Psoas muscle (tissue), 7 donors: ENCODE measurements at regions not wholly inside any gene's neighbourhood (a gene's known extent, or its start where the extent isn't known, plus 50 kb on each side); places are given as distances from the start of the nearest gene placed in this dataset.

ENCODE experiments used
- ATAC-seq, 4 donors: fragments of 200-7000 bp; cut with Tn5 transposase; one replicate each; pipeline ENCODE4 v1.9.1; 2020; ENCODE audit warnings: moderate library complexity in 3 of 4, mild to moderate bottlenecking in 2 of 4
- DNase-seq, 2 donors: peaks; one replicate each; pipeline ENCODE4 v3.0.0-alpha.2; 2020
- H3K27ac ChIP-seq: fragments of 200-600 bp; one replicate; pipeline ENCODE4 v1.8.0; 2022
- H3K27me3 ChIP-seq, 3 donors: fragments of 200-600 bp in 1 of 3; one replicate each; pipeline versions ENCODE4 v1.6.1 to v1.8.0; 2013 to 2022; ENCODE audit warnings: low read length in 2 of 3, mild to moderate bottlenecking in 2 of 3, moderate library complexity in 1 of 3; ENCODE audit not compliant: insufficient read depth in 3 of 3
- H3K36me3 ChIP-seq, 2 donors: fragments of 200-600 bp in 1 of 2; one replicate each; pipeline versions ENCODE4 v1.6.1 to v1.8.0; 2013 to 2022; ENCODE audit warnings: low read depth in 1 of 2, mild to moderate bottlenecking in 1 of 2, moderate library complexity in 1 of 2; ENCODE audit not compliant: insufficient read depth in 1 of 2
- H3K4me1 ChIP-seq: fragments of 200-600 bp; one replicate; pipeline ENCODE4 v1.8.0; 2022
- H3K4me3 ChIP-seq: fragments of 200-600 bp; one replicate; pipeline ENCODE4 v1.8.0; 2022; ENCODE audit warnings: mild to moderate bottlenecking
- H3K9me3 ChIP-seq: fragments of 200-600 bp; one replicate; pipeline ENCODE4 v1.8.0; 2022
- WGBS, 3 donors: extraction: QIAGEN DNeasy Blood & Tissue Kit; methylation state at CpG; one replicate each; pipeline versions ENCODE4 v1.1.6 to v1.1.7; 2013; 5-methylcytosine and 5-hydroxymethylcytosine counted together
- intact Hi-C, 2 donors: fragments of 100-400 bp; cut with DNase I; formaldehyde crosslinking; loops; one replicate each; pipeline versions ENCODE4 v1.11.0 to v1.14.2; 2022
- TF ChIP-seq, protein P1 (sequence below): fragments of 200-600 bp; IDR thresholded peaks from one replicate; pipeline ENCODE4 v1.8.0; 2022; ENCODE audit warnings: antibody characterized with exemption
- donor health status: healthy with polysubstance abuse.
- donor health status: DM: no; HTN: no; CAD: no; lungs with moderate emphysema.
- donor health status: Bipolar disorder and iron deficiency.
- donor health status: healthy.
- donor health status: DM: yes; HTN: yes; CAD: no.
- donor health status: DM: no; HTN: no; CAD: no.
- donor health status: DM: yes; HTN: yes; CAD: no.

DNA sequence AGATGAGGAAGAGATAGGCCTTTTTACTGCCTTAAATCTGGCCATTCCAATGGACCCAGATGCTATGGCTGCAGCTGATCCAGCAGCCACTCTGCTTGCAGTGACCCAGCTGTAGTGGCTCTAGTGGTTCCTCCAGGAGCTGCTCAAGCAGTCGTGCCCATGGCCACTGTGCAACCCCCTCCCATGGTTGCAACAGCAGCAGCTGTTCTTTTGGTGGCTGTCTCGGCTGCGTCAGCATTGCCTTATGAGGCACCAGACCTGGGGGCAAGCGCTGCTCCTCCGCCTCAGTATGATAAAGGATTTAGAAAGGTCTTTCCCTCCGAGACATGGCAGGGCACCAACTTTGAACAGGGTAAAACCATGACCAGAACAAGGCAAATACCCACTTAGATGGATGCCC, 384.9 kb upstream of the DCC start:
- DNase-seq (no peak), ATAC-seq (no peak)
- Histone ChIP-seq H3K27me3 (no peaks in the 10 kb centered on the region), H3K27ac (no peak overlapping the region), H3K4me1 (no peaks in the 10 kb centered on the region), H3K36me3 (no peaks in the 10 kb centered on the region), H3K4me3 (no peak overlapping the region), H3K9me3 (no peaks in the 10 kb centered on the region)
- WGBS, 3 donors, result 69 to 77% (median 74%) methylated on average over 6 of the region's 6 CpGs
- TF ChIP-seq, protein P1, sequence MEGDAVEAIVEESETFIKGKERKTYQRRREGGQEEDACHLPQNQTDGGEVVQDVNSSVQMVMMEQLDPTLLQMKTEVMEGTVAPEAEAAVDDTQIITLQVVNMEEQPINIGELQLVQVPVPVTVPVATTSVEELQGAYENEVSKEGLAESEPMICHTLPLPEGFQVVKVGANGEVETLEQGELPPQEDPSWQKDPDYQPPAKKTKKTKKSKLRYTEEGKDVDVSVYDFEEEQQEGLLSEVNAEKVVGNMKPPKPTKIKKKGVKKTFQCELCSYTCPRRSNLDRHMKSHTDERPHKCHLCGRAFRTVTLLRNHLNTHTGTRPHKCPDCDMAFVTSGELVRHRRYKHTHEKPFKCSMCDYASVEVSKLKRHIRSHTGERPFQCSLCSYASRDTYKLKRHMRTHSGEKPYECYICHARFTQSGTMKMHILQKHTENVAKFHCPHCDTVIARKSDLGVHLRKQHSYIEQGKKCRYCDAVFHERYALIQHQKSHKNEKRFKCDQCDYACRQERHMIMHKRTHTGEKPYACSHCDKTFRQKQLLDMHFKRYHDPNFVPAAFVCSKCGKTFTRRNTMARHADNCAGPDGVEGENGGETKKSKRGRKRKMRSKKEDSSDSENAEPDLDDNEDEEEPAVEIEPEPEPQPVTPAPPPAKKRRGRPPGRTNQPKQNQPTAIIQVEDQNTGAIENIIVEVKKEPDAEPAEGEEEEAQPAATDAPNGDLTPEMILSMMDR, result no peak
- intact Hi-C loops, result no loop called here

DNA sequence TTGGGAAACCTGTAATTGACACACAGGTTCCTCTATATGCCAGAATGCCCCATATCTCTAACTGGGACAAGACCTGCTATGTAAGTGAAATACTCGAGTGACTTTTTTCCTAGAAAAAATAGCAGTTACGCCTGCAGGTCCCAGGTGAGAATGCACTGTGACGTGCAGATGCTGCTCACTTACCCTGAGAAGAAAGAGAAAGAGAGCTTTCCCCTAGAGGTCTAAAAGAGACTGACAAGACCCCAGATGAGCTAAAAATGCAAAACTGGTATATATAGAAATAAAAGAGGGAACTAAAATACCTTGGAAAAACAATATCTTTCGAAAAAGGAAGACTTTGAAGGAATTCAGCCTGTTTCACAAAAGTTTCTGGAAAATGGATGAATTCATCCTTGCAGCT, 383.0 kb upstream of the DCC start:
- Histone ChIP-seq H3K9me3 (no peaks in the 10 kb centered on the region), H3K36me3 (no peaks in the 10 kb centered on the region), H3K27ac (no peak overlapping the region), H3K4me1 (no peaks in the 10 kb centered on the region), H3K4me3 (no peak overlapping the region), H3K27me3 (no peaks in the 10 kb centered on the region)
- ATAC-seq (no peak), DNase-seq (no peak)
- TF ChIP-seq, protein P1, result no peak
- intact Hi-C loops, result no loop called here
- 76 to 86% (median 82%) methylated on average over 4 of the region's 4 CpGs for WGBS, 3 donors

DNA sequence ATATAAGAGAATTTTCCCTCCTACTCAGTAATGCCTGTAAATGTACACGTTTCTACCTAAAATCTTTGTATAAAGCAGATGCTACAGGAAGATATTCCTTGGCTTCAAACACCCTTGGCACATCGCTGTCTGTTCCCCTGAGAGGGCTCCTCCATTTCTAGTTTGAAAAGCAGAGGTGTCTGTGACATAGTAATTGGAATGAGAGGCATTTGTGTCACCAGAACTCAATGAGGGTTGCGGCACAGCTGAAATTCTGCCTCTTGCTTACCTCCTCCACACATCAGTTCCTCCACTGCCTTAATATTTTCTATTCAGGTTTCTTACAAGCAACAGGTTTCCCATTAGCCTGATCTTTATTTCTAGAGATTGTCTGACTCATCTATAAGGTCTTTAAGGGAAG, 359.9 kb upstream of the DCC start:
- WGBS, 3 donors, result 68 to 69% (median 68%) methylated on average over 3 of the region's 3 CpGs
- H3K4me3 ChIP-seq, result no peak overlapping the region
- no peaks in the 10 kb centered on the region for H3K36me3 ChIP-seq
- H3K4me1 ChIP-seq, result no peaks in the 10 kb centered on the region
- TF ChIP-seq, protein P1, result no peak
- ATAC-seq (no peak), DNase-seq (no peak)
- no peaks in the 10 kb centered on the region for H3K27me3 ChIP-seq
- H3K27ac ChIP-seq, result no peak overlapping the region
- intact Hi-C loops, result no loop called here
- no peaks in the 10 kb centered on the region for H3K9me3 ChIP-seq

DNA sequence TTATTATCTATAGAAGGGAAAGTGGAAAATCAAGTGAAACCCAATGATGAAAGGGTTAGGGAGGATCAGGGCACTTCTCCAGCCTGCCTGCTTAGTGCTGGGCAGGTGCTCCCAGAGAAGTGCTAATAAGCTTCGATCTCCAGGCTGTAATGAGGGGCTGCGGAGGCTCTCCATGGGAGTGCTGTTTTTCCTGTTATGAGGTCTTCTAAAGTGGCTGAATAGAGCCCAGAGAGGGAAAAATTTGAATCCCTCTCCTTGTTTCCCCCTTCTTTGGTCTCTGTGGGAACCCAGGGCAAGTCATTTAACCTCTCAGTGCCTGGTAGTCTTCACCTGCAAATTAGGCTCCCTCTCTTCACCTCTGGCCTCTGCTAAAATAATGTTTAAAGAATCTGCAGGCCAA, 351.7 kb upstream of the DCC start:
- ATAC-seq, result no peak
- Histone ChIP-seq H3K36me3 (no peaks in the 10 kb centered on the region), H3K4me3 (no peak overlapping the region), H3K9me3 (no peaks in the 10 kb centered on the region), H3K4me1 (no peaks in the 10 kb centered on the region), H3K27ac (no peak overlapping the region), H3K27me3 (no peaks in the 10 kb centered on the region)
- intact Hi-C loops, result no loop called here
- WGBS, 3 donors, result 14 to 19% (median 17%) methylated on average over 2 of the region's 2 CpGs
- no peak for DNase-seq
- TF ChIP-seq, protein P1, result no peak

DNA sequence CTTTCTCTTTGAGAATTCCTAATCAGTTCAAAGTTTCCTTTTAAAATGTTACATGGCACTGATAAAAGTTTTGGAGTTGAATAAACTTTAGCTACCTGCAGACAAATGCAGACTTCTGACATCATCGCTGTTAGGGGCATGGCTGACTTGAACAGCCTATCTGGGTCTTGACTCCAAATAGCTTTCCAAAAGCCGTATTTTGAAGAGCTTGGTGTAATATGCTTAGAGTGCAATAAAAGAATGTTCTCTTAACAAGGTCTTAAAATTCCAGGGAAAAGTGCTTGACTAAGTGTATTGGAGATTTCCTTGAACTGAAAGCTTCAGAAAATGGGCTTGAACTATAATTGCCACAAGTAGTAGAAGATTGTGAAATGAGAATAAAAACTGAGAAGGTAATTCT, 342.9 kb upstream of the DCC start:
- no peak for ATAC-seq
- no peak for DNase-seq
- 79 to 88% (median 82%) methylated on average over 2 of the region's 2 CpGs for WGBS, 3 donors
- no peaks in the 10 kb centered on the region for H3K9me3 ChIP-seq
- intact Hi-C loops, result no loop called here
- H3K36me3 ChIP-seq, result no peaks in the 10 kb centered on the region
- no peak overlapping the region for H3K4me3 ChIP-seq
- H3K27me3 ChIP-seq, result no peaks in the 10 kb centered on the region
- no peak overlapping the region for H3K27ac ChIP-seq
- H3K4me1 ChIP-seq, result no peaks in the 10 kb centered on the region
- TF ChIP-seq, protein P1, result no peak
